CD4-positive, alpha-beta T cell treated with Interleukin-10 for 1 hour (primary cell): ENCODE measurements at regions not wholly inside any gene's neighbourhood (a gene's known extent, or its start where the extent isn't known, plus 50 kb on each side); places are given as distances from the start of the nearest gene placed in this dataset.

Source experiments
- DNase-seq: peaks from one replicate; pipeline ENCODE4 v3.0.0-alpha.2; 2020

- DNase-seq: no peak
These were observed 234.1 kb downstream of the TMEM38B start for GRCh38 chr9:105928416-105928815.

GRCh38 chr9:105930011-105930627 lies 235.8 kb downstream of the TMEM38B start:
- DNase-seq: no peak

- DNase-seq: no peak
These were observed 237.9 kb downstream of the TMEM38B start for GRCh38 chr9:105932276-105932675.

GRCh38 chr9:105950448-105950847 lies 256.1 kb downstream of the TMEM38B start:
- DNase-seq: no peak

GRCh38 chr9:105950894-105951293 lies 256.6 kb downstream of the TMEM38B start:
- no peak for DNase-seq

- DNase-seq: no peak
These were observed 260.2 kb downstream of the TMEM38B start for GRCh38 chr9:105954517-105954916.

GRCh38 chr9:105957830-105958229 lies 263.5 kb downstream of the TMEM38B start:
- no peak for DNase-seq

- DNase-seq: no peak
These were observed 264.2 kb downstream of the TMEM38B start for GRCh38 chr9:105958587-105958986.

GRCh38 chr9:105959531-105959930 lies 265.2 kb downstream of the TMEM38B start:
- no peak for DNase-seq

- DNase-seq: no peak
These were observed 269.2 kb downstream of the TMEM38B start for GRCh38 chr9:105963343-105964099.

GRCh38 chr9:105964156-105964555 lies 269.8 kb downstream of the TMEM38B start:
- no peak for DNase-seq

GRCh38 chr9:105966834-105967233 lies 272.5 kb downstream of the TMEM38B start:
- no peak for DNase-seq

GRCh38 chr9:105967248-105967647 lies 272.9 kb downstream of the TMEM38B start:
- DNase-seq: no peak

GRCh38 chr9:105967797-105968196 lies 273.5 kb downstream of the TMEM38B start:
- DNase-seq: no peak

- DNase-seq: no peak
These were observed 274.6 kb downstream of the TMEM38B start for GRCh38 chr9:105968811-105969466.

- no peak for DNase-seq
These were observed 275.3 kb downstream of the TMEM38B start for GRCh38 chr9:105969636-105970035.

- DNase-seq: no peak
These were observed 277.6 kb downstream of the TMEM38B start for GRCh38 chr9:105971986-105972385.

- no peak for DNase-seq
These were observed 278.3 kb downstream of the TMEM38B start for GRCh38 chr9:105972466-105973204.

GRCh38 chr9:105973951-105974351 lies 279.6 kb downstream of the TMEM38B start:
- DNase-seq: no peak

GRCh38 chr9:105975886-105976645 lies 281.7 kb downstream of the TMEM38B start:
- DNase-seq: no peak

GRCh38 chr9:105978336-105978735 lies 284.0 kb downstream of the TMEM38B start:
- no peak for DNase-seq

- DNase-seq: no peak
These were observed 284.5 kb downstream of the TMEM38B start for GRCh38 chr9:105978826-105979225.

GRCh38 chr9:105979290-105979689 lies 284.9 kb downstream of the TMEM38B start:
- no peak for DNase-seq
